ENCODE measurements at regions not wholly inside any gene's neighbourhood (a gene's known extent, or its start where the extent isn't known, plus 50 kb on each side); places are given as distances from the start of the nearest gene placed in this dataset.

- no peak for DNase-seq
- H3K4me3 Mint-ChIP-seq: no peak overlapping the region
- H3K36me3 Mint-ChIP-seq (ENCODE audit: low read depth): no peaks in the 10 kb centered on the region
- no peaks in the 10 kb centered on the region for H3K4me1 Mint-ChIP-seq
- peaks cover 15% of the 10 kb centered on the region for H3K9me3 Mint-ChIP-seq
- H3K27me3 Mint-ChIP-seq: no peaks in the 10 kb centered on the region
- no peak for ATAC-seq
- no peak overlapping the region for H3K27ac Mint-ChIP-seq
Observed at GRCh38 chr3:55296030-55296429, 191.1 kb downstream of the WNT5A start.

GRCh38 chr3:55294557-55294956 is 192.5 kb downstream of the WNT5A start:
- H3K4me1 Mint-ChIP-seq: no peaks in the 10 kb centered on the region
- ATAC-seq: no peak

GRCh38 chr3:55292360-55292759 is 194.7 kb downstream of the WNT5A start:
- ATAC-seq: no peak
- H3K9me3 Mint-ChIP-seq: peaks cover 15% of the 10 kb centered on the region

More at GRCh38 chr3:55294557-55294956, 192.5 kb downstream of the WNT5A start:
- H3K9me3 Mint-ChIP-seq: peaks cover 15% of the 10 kb centered on the region
- H3K36me3 Mint-ChIP-seq (ENCODE audit: low read depth): no peaks in the 10 kb centered on the region
- H3K27me3 Mint-ChIP-seq: no peaks in the 10 kb centered on the region
- DNase-seq: no peak
- no peak overlapping the region for H3K4me3 Mint-ChIP-seq
- no peak overlapping the region for H3K27ac Mint-ChIP-seq

GRCh38 chr3:55288657-55289056 is 198.4 kb downstream of the WNT5A start:
- DNase-seq: no peak
- Mint-ChIP-seq H3K4me1 (no peaks in the 10 kb centered on the region), H3K27ac (no peak overlapping the region), H3K9me3 (peaks cover 6% of the 10 kb centered on the region), H3K27me3 (no peaks in the 10 kb centered on the region), H3K36me3 (ENCODE audit: low read depth) (no peaks in the 10 kb centered on the region), H3K4me3 (no peak overlapping the region)
- ATAC-seq: no peak

More at GRCh38 chr3:55292360-55292759, 194.7 kb downstream of the WNT5A start:
- Mint-ChIP-seq H3K27me3 (no peaks in the 10 kb centered on the region), H3K4me3 (no peak overlapping the region), H3K27ac (no peak overlapping the region), H3K36me3 (ENCODE audit: low read depth) (no peaks in the 10 kb centered on the region), H3K4me1 (no peaks in the 10 kb centered on the region)
- no peak for DNase-seq

- H3K4me1 Mint-ChIP-seq: no peaks in the 10 kb centered on the region
- H3K9me3 Mint-ChIP-seq: peaks cover 2% of the 10 kb centered on the region
- no peak for DNase-seq
- ATAC-seq: no peak
- H3K4me3 Mint-ChIP-seq: no peak overlapping the region
- H3K36me3 Mint-ChIP-seq (ENCODE audit: low read depth): no peaks in the 10 kb centered on the region
- no peak overlapping the region for H3K27ac Mint-ChIP-seq
- H3K27me3 Mint-ChIP-seq: no peaks in the 10 kb centered on the region
Observed at GRCh38 chr3:55286693-55287092, 200.4 kb downstream of the WNT5A start.

GRCh38 chr3:55285156-55285555 is 201.9 kb downstream of the WNT5A start:
- H3K4me3 Mint-ChIP-seq: no peak overlapping the region
- no peaks in the 10 kb centered on the region for H3K4me1 Mint-ChIP-seq
- H3K27ac Mint-ChIP-seq: no peak overlapping the region
- H3K9me3 Mint-ChIP-seq: no peaks in the 10 kb centered on the region
- no peaks in the 10 kb centered on the region for H3K36me3 Mint-ChIP-seq (ENCODE audit: low read depth)
- H3K27me3 Mint-ChIP-seq: no peaks in the 10 kb centered on the region
- ATAC-seq (no peak), DNase-seq (no peak)

GRCh38 chr3:55283441-55283925 is 203.6 kb downstream of the WNT5A start:
- H3K9me3 Mint-ChIP-seq: no peaks in the 10 kb centered on the region
- H3K27me3 Mint-ChIP-seq: no peaks in the 10 kb centered on the region
- ATAC-seq (no peak), DNase-seq (no peak)
- H3K4me1 Mint-ChIP-seq: no peaks in the 10 kb centered on the region
- no peaks in the 10 kb centered on the region for H3K36me3 Mint-ChIP-seq (ENCODE audit: low read depth)
- H3K4me3 Mint-ChIP-seq: no peak overlapping the region
- H3K27ac Mint-ChIP-seq: no peak overlapping the region

- ATAC-seq (no peak), DNase-seq (no peak)
- Mint-ChIP-seq H3K9me3 (no peaks in the 10 kb centered on the region), H3K36me3 (ENCODE audit: low read depth) (no peaks in the 10 kb centered on the region), H3K27me3 (no peaks in the 10 kb centered on the region), H3K4me1 (no peaks in the 10 kb centered on the region), H3K27ac (no peak overlapping the region), H3K4me3 (no peak overlapping the region)
Observed at GRCh38 chr3:55282994-55283393, 204.1 kb downstream of the WNT5A start.

- H3K27ac Mint-ChIP-seq: no peak overlapping the region
- peaks cover 4% of the 10 kb centered on the region for H3K9me3 Mint-ChIP-seq
- no peak for ATAC-seq
Observed at GRCh38 chr3:55272031-55272645, 215.0 kb downstream of the WNT5A start.

GRCh38 chr3:55271549-55271948 is 215.6 kb downstream of the WNT5A start:
- Mint-ChIP-seq H3K27ac (no peak overlapping the region), H3K27me3 (peaks cover 1% of the 10 kb centered on the region), H3K4me1 (no peaks in the 10 kb centered on the region), H3K9me3 (peaks cover 4% of the 10 kb centered on the region), H3K4me3 (no peak overlapping the region), H3K36me3 (ENCODE audit: low read depth) (no peaks in the 10 kb centered on the region)
- DNase-seq: no peak
- no peak for ATAC-seq

More at GRCh38 chr3:55272031-55272645, 215.0 kb downstream of the WNT5A start:
- Mint-ChIP-seq H3K27me3 (peaks cover 1% of the 10 kb centered on the region), H3K36me3 (ENCODE audit: low read depth) (no peaks in the 10 kb centered on the region), H3K4me1 (no peaks in the 10 kb centered on the region), H3K4me3 (no peak overlapping the region)
- DNase-seq: no peak

- H3K4me1 Mint-ChIP-seq: no peaks in the 10 kb centered on the region
- H3K27me3 Mint-ChIP-seq: peaks cover 1% of the 10 kb centered on the region
- no peaks in the 10 kb centered on the region for H3K36me3 Mint-ChIP-seq (ENCODE audit: low read depth)
- H3K4me3 Mint-ChIP-seq: no peak overlapping the region
- DNase-seq (no peak), ATAC-seq (no peak)
- H3K27ac Mint-ChIP-seq: no peak overlapping the region
- H3K9me3 Mint-ChIP-seq: peaks cover 4% of the 10 kb centered on the region
Observed at GRCh38 chr3:55270976-55271375, 216.1 kb downstream of the WNT5A start.

- no peak for ATAC-seq
- no peak overlapping the region for H3K4me3 Mint-ChIP-seq
- peaks cover 4% of the 10 kb centered on the region for H3K9me3 Mint-ChIP-seq
Observed at GRCh38 chr3:55269636-55270035, 217.5 kb downstream of the WNT5A start.

GRCh38 chr3:55269096-55269495 is 218.0 kb downstream of the WNT5A start:
- DNase-seq (no peak), ATAC-seq (no peak)
- Mint-ChIP-seq H3K27me3 (peaks cover 1% of the 10 kb centered on the region), H3K9me3 (peaks cover 4% of the 10 kb centered on the region), H3K4me3 (no peak overlapping the region), H3K27ac (no peak overlapping the region), H3K36me3 (ENCODE audit: low read depth) (no peaks in the 10 kb centered on the region), H3K4me1 (no peaks in the 10 kb centered on the region)

More at GRCh38 chr3:55269636-55270035, 217.5 kb downstream of the WNT5A start:
- no peak overlapping the region for H3K27ac Mint-ChIP-seq
- no peaks in the 10 kb centered on the region for H3K4me1 Mint-ChIP-seq
- DNase-seq: no peak
- peaks cover 1% of the 10 kb centered on the region for H3K27me3 Mint-ChIP-seq
- no peaks in the 10 kb centered on the region for H3K36me3 Mint-ChIP-seq (ENCODE audit: low read depth)

GRCh38 chr3:55267206-55267930 is 219.7 kb downstream of the WNT5A start:
- Mint-ChIP-seq H3K4me3 (no peak overlapping the region), H3K36me3 (ENCODE audit: low read depth) (no peaks in the 10 kb centered on the region)

GRCh38 chr3:55264919-55265318 is 222.2 kb downstream of the WNT5A start:
- Mint-ChIP-seq H3K9me3 (no peaks in the 10 kb centered on the region), H3K4me3 (no peak overlapping the region), H3K27ac (no peak overlapping the region), H3K27me3 (peaks cover 1% of the 10 kb centered on the region), H3K36me3 (ENCODE audit: low read depth) (no peaks in the 10 kb centered on the region), H3K4me1 (no peaks in the 10 kb centered on the region)
- DNase-seq: no peak
- no peak for ATAC-seq

More at GRCh38 chr3:55267206-55267930, 219.7 kb downstream of the WNT5A start:
- H3K27me3 Mint-ChIP-seq: peaks cover 1% of the 10 kb centered on the region
- ATAC-seq (no peak), DNase-seq (no peak)
- no peak overlapping the region for H3K27ac Mint-ChIP-seq
- no peaks in the 10 kb centered on the region for H3K9me3 Mint-ChIP-seq
- H3K4me1 Mint-ChIP-seq: no peaks in the 10 kb centered on the region

Measured in activated naive CD8-positive, alpha-beta T cell treated with anti-CD3 and anti-CD28 coated beads, Interleukin-2, amount 50 U/mL, for 24 hours (primary cell).